GM13976 (cell line): ENCODE measurements at regions not wholly inside any gene's neighbourhood (a gene's known extent, or its start where the extent isn't known, plus 50 kb on each side); places are given as distances from the start of the nearest gene placed in this dataset.

Source experiments
- DNase-seq: peaks from one replicate; pipeline ENCODE4 v3.0.0; 2012; ENCODE audit warnings: low spot score
- in situ Hi-C: fragments of 300-500 bp; cut with MboI; formaldehyde crosslinking; loops from one replicate; pipeline ENCODE4 v1.12.0; 2022; ENCODE audit warnings: low sequenced_read_pairs, mixed read lengths, inconsistent platforms; ENCODE audit not compliant: unreplicated experiment
- TF ChIP-seq, protein P1 (sequence below): IDR thresholded peaks from 2 replicates; pipeline ENCODE4 v1.5.1; 2012; ENCODE audit warnings: borderline replicate concordance, mild to moderate bottlenecking; ENCODE audit not compliant: insufficient read depth; ENCODE audit errors: extremely low read depth, missing control alignments, control extremely low read depth

DNA sequence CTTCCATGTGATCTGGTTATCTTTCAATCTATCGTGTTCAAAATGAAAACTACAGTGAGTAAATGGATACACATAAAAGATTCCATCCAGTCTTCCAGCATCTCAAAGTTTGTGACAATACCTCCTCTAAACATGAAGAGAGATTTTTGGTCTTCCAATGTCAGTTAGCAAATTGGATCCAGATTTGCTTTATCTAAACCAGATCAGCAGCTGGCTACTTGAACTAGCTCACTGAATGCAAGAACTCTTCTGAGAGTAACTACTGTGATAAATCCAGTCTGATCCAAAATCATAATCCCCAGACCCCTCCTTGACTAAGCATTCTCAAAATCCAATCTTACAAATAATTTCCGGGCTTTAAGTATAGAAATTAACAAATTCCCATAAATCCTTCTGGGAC, 2177.9 kb upstream of the C9orf72 start:
- TF ChIP-seq, protein P1, sequence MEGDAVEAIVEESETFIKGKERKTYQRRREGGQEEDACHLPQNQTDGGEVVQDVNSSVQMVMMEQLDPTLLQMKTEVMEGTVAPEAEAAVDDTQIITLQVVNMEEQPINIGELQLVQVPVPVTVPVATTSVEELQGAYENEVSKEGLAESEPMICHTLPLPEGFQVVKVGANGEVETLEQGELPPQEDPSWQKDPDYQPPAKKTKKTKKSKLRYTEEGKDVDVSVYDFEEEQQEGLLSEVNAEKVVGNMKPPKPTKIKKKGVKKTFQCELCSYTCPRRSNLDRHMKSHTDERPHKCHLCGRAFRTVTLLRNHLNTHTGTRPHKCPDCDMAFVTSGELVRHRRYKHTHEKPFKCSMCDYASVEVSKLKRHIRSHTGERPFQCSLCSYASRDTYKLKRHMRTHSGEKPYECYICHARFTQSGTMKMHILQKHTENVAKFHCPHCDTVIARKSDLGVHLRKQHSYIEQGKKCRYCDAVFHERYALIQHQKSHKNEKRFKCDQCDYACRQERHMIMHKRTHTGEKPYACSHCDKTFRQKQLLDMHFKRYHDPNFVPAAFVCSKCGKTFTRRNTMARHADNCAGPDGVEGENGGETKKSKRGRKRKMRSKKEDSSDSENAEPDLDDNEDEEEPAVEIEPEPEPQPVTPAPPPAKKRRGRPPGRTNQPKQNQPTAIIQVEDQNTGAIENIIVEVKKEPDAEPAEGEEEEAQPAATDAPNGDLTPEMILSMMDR, result no peak
- in situ Hi-C loops, result no loop called here
- no peak for DNase-seq

DNA sequence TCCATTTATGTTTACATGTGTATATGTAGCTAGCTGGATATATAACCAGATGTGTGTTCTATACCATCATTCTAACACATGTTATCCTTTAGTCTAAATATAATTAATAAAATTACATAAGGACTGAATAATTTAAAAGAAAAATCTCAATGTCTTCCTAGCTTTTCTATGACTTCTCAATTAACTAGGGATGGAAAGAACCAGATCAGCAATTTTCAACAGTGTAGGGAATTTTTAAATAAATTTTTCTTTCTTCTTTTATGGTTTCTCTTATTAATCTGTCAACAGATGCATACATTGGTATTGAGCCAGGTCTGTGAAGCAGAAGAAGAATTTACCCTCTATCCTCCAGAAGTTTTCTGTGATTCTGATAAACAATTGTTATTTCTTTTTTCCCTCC, 2180.4 kb upstream of the C9orf72 start:
- in situ Hi-C loops, result no loop called here
- TF ChIP-seq, protein P1, result no peak
- no peak for DNase-seq

DNA sequence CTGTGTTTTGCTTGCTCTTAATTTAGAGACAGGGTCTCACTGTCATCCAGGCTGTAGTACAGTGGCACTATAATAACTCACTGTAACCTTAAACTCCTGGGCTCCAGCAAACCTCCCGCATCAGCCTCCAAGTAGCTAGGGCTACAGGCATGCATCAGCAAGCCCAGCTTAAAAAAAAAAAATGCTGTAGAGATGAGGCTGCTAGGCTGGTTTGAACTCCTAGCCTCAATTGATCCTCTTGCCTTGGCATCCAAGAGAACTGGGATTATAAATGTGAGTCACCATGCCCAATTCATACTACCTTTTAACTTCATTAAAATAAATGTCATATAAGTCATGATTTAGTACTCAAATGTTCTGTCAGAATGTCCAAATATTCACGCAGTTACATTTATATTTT, 2195.7 kb upstream of the C9orf72 start:
- TF ChIP-seq, protein P1, result no peak
- DNase-seq, result no peak
- in situ Hi-C loops, result no loop called here

DNA sequence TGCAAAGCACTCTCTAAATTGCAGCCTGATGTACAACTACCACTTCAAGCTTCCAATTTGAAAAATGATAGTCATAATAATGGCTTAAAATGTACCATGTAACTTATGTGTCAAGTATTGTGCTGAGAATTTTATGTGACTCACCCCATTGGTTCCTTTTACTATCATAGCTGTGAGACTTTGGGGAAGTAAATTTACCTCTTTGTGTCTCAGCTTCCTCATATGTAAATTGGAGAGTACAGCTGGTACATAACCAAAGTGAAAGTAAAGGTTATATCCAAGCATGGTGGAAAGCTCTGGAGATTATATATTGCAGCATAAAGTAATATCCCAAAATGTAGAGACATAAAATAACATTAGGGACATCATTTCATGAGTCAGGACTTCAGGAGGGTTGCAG, 2200.4 kb upstream of the C9orf72 start:
- TF ChIP-seq, protein P1, result no peak
- in situ Hi-C loops, result no loop called here
- DNase-seq, result no peak

DNA sequence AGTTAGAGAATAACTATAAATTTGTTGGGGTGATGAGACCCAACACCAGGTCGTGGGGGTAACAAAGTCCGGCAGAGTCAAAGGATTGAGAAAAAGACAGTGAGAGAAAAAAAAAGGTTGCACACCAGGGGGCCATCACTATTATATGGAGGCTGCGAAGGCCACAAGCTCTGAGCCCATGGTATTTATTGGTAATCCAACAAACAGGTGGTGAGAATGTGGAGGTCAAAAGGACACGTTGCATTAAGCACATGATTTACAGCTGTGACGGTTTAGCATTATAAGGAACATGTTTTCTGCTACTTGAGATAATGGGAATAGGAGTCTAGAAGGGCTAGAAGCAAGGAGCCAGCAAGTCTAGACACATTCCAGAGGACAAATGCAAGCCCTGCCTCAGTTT, 2202.2 kb upstream of the C9orf72 start:
- TF ChIP-seq, protein P1, result no peak
- DNase-seq, result no peak
- in situ Hi-C loops, result no loop called here

DNA sequence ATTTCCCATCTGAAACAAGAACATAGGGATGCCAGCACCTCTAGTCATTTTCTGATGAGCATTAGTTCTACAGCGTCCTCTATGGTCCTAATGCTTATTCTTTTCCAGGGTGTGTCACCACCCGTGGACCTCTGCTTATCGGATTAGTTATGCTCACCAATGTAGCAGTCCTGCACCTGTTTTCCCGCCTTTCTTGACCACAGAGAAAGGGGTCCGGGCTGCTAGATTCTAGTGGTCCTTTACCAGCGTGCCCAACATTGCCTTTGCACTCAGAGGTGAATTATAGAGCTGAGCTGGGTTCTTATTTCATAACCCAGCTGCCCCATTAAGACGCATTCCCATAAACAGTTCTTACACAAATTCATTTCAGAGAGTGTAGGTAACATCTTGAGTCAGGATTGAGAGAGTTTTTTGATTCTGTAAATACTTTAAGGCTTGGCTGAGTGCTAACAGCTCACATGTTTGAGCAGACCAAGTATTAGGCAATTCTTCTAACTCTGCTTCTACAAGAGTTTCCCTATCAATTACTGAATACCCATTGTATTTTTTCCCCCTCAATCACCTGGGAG, 2205.1 kb upstream of the C9orf72 start:
- DNase-seq, result no peak
- TF ChIP-seq, protein P1, result no peak
- in situ Hi-C loops, result no loop called here
